DMS53 treated with DMSO at 0.1 percent for 48 hours (cell line): ENCODE measurements at regions not wholly inside any gene's neighbourhood (a gene's known extent, or its start where the extent isn't known, plus 50 kb on each side); places are given as distances from the start of the nearest gene placed in this dataset.

Source experiments
- DNase-seq: peaks from one replicate; lab custom pipeline; 2025; ENCODE audit not compliant: unreplicated experiment; lab: John Stamatoyannopoulos, UW

- no peak for DNase-seq
Observed at GRCh38 chr5:72558046-72558336, 50.8 kb upstream of the ZNF366 start.

GRCh38 chr5:72557167-72558045 is 50.2 kb upstream of the ZNF366 start:
- no peak for DNase-seq
